ENCODE measurements at regions not wholly inside any gene's neighbourhood (a gene's known extent, or its start where the extent isn't known, plus 50 kb on each side); places are given as distances from the start of the nearest gene placed in this dataset.
"Not testable (repeated sequence)": the region's sequence is repeated elsewhere in the genome, so short reads cannot be mapped to it uniquely, and the experiment has no call there.

GRCh38 chr6:106857771-106858652 lies 116.5 kb downstream of the CD24 start:
- ChIA-PET POLR2A (no interaction called here), CTCF (no interaction called here)
- Histone ChIP-seq H3K4me3 (ENCODE audit: control extremely low read depth in 1 of 5, extremely low read depth in 1 of 5, insufficient read depth in 1 of 5, low read depth in 2 of 5, low read length in 4 of 5) (no peak overlapping the region), H3K4me2 (replicated peaks; ENCODE audit: low read depth, low read length, poor library complexity, severe bottlenecking) (no peak overlapping the region), H3K27ac (ENCODE audit: low read length in 2 of 2) (no peak overlapping the region), H3K9ac (ENCODE audit: low read length) (no peak overlapping the region), H3K79me2 (ENCODE audit: control insufficient read depth, insufficient read depth, low read length) (no peaks in the 10 kb centered on the region), H3K36me3 (replicated peaks in 1 of 2; ENCODE audit: control extremely low read depth in 1 of 2, control insufficient read depth in 1 of 2, extremely low read depth in 1 of 2, insufficient read depth in 2 of 2, low read length in 1 of 2) (no peaks in the 10 kb centered on the region), H4K20me1 (ENCODE audit: control insufficient read depth, insufficient read depth, low read length, poor library complexity, severe bottlenecking) (no peaks in the 10 kb centered on the region), H3K4me1 (ENCODE audit: control insufficient read depth in 2 of 2, insufficient read depth in 2 of 2, low read length in 2 of 2) (no peaks in the 10 kb centered on the region), H3K27me3 (replicated peaks in 1 of 4; ENCODE audit: control extremely low read depth in 1 of 4, control insufficient read depth in 3 of 4, insufficient read depth in 4 of 4, low read length in 3 of 4) (no peaks in the 10 kb centered on the region), H2AFZ (ENCODE audit: insufficient read depth, low read depth, low read length, poor library complexity, severe bottlenecking) (no peak overlapping the region), H3K9me3 (ENCODE audit: control extremely low read depth in 1 of 3, control insufficient read depth in 2 of 3, insufficient read depth in 1 of 3, low read length in 2 of 3) (peaks cover 2 to 22% (median 12%) of the 10 kb centered on the region in 3 donors)
- Mint-ChIP-seq H3K27me3 (no peaks in the 10 kb centered on the region), H3K9me3 (ENCODE audit: insufficient read depth) (peaks cover 6% of the 10 kb centered on the region), H3K4me1 (no peaks in the 10 kb centered on the region), H3K4me3 (no peak overlapping the region), H3K27ac (no peak overlapping the region)
- no peak for ATAC-seq (ENCODE audit: low read depth)
- DNase-seq: no peak
- 91% methylated on average over 4 of the region's 9 CpGs for WGBS (ENCODE audit: insufficient coverage)
- intact Hi-C loops (cut with micrococcal nuclease): no loop called here
- TF ChIP-seq EZH2 (IDR thresholded peaks at IDR 0.05; ENCODE audit: borderline replicate concordance, insufficient read depth, low read depth, low read length, poor library complexity, severe bottlenecking): no peak
- TF ChIP-seq CTCF (IDR thresholded peaks at IDR 0.05): no peak

GRCh38 chr6:106857310-106857709 lies 117.2 kb downstream of the CD24 start:
- H3K9me3 Mint-ChIP-seq (ENCODE audit: insufficient read depth); ATAC-seq (ENCODE audit: low read depth); H3K4me3 Mint-ChIP-seq; H3K4me1 ChIP-seq (ENCODE audit: control insufficient read depth in 2 of 2, insufficient read depth in 2 of 2, low read length in 2 of 2); POLR2A ChIA-PET; H2AFZ ChIP-seq (ENCODE audit: insufficient read depth, low read depth, low read length, poor library complexity, severe bottlenecking); H3K27ac Mint-ChIP-seq; H3K27me3 ChIP-seq (replicated peaks in 1 of 4; ENCODE audit: control extremely low read depth in 1 of 4, control insufficient read depth in 3 of 4, insufficient read depth in 4 of 4, low read length in 3 of 4); H3K4me3 ChIP-seq (ENCODE audit: control extremely low read depth in 1 of 5, extremely low read depth in 1 of 5, insufficient read depth in 1 of 5, low read depth in 2 of 5, low read length in 4 of 5); H3K27me3 Mint-ChIP-seq; H4K20me1 ChIP-seq (ENCODE audit: control insufficient read depth, insufficient read depth, low read length, poor library complexity, severe bottlenecking); H3K4me1 Mint-ChIP-seq; H3K9ac ChIP-seq (ENCODE audit: low read length); intact Hi-C loops (cut with micrococcal nuclease); H3K36me3 ChIP-seq (replicated peaks in 1 of 2; ENCODE audit: control extremely low read depth in 1 of 2, control insufficient read depth in 1 of 2, extremely low read depth in 1 of 2, insufficient read depth in 2 of 2, low read length in 1 of 2); H3K27ac ChIP-seq (ENCODE audit: low read length in 2 of 2); DNase-seq; H3K79me2 ChIP-seq (ENCODE audit: control insufficient read depth, insufficient read depth, low read length); H3K4me2 ChIP-seq (replicated peaks; ENCODE audit: low read depth, low read length, poor library complexity, severe bottlenecking): not testable (repeated sequence)
- WGBS (ENCODE audit: insufficient coverage): no CpG with 5 or more reads among the region's 2 CpGs
- peaks cover 4 to 21% (median 17%) of the 10 kb centered on the region in 3 donors for H3K9me3 ChIP-seq (ENCODE audit: control extremely low read depth in 1 of 3, control insufficient read depth in 2 of 3, insufficient read depth in 1 of 3, low read length in 2 of 3)
- CTCF ChIA-PET: interaction anchor here (0.7 kb wide), 1 partner anchor 112 kb away, joined by 5 read pairs; no protein-coding TSS in a partner anchor
